ENCODE measurements at regions not wholly inside any gene's neighbourhood (a gene's known extent, or its start where the extent isn't known, plus 50 kb on each side); places are given as distances from the start of the nearest gene placed in this dataset.

- peaks cover 0 to 12% (median 8%) of the 10 kb centered on the region in 4 donors for H3K4me1 ChIP-seq
- TF ChIP-seq POLR2A (IDR thresholded peaks at IDR 0.05; ENCODE audit: low read depth) = no peak
- TF ChIP-seq EP300 (IDR thresholded peaks at IDR 0.05) = no peak
- H3K9me3 ChIP-seq = peaks cover 0 to 2% (median 0%) of the 10 kb centered on the region in 4 donors
- H3K27me3 ChIP-seq = no peaks in the 10 kb centered on the region
- no peak for DNase-seq (ENCODE audit: extremely low spot score)
- intact Hi-C loops (cut with DNase I) = no loop called here
- H3K27ac ChIP-seq (replicated peaks in 1 of 4) = no peak overlapping the region
- no peaks in the 10 kb centered on the region for H3K36me3 ChIP-seq
- H3K4me3 ChIP-seq = no peak overlapping the region
- WGBS = 85% methylated on average over 3 of the region's 3 CpGs
These were observed 172.0 kb downstream of the DLEU7 start for GRCh38 chr13:50671497-50671850.

GRCh38 chr13:50672025-50672424, 171.5 kb downstream of the DLEU7 start:
- no peaks in the 10 kb centered on the region for H3K9me3 ChIP-seq
- H3K27ac ChIP-seq (replicated peaks in 1 of 4) = no peak overlapping the region
- TF ChIP-seq EP300 (IDR thresholded peaks at IDR 0.05) (no peak), POLR2AphosphoS5 (IDR thresholded peaks at IDR 0.05) (no peak), CTCF (IDR thresholded peaks at IDR 0.05) (no peak)
- H3K4me3 ChIP-seq = no peak overlapping the region
- H3K4me1 ChIP-seq = peaks cover 0 to 17% (median 12%) of the 10 kb centered on the region in 4 donors
- H3K27me3 ChIP-seq = no peaks in the 10 kb centered on the region
- H3K36me3 ChIP-seq = no peaks in the 10 kb centered on the region
- intact Hi-C loops (cut with DNase I) = no loop called here
- DNase-seq (ENCODE audit: extremely low spot score) = no peak

GRCh38 chr13:50675651-50676050, 167.8 kb downstream of the DLEU7 start:
- Histone ChIP-seq H3K4me3 (no peak overlapping the region), H3K4me1 (peaks cover 0 to 20% (median 13%) of the 10 kb centered on the region in 4 donors)

GRCh38 chr13:50676602-50677001, 166.9 kb downstream of the DLEU7 start:
- Histone ChIP-seq H3K27ac (replicated peaks in 1 of 4) (no peak overlapping the region), H3K9me3 (no peaks in the 10 kb centered on the region), H3K36me3 (no peaks in the 10 kb centered on the region), H3K4me1 (peaks cover 0 to 20% (median 13%) of the 10 kb centered on the region in 4 donors), H3K27me3 (no peaks in the 10 kb centered on the region), H3K4me3 (no peak overlapping the region)
- peak; percentile 45 for DNase-seq (ENCODE audit: extremely low spot score)
- WGBS = 63% methylated on average over 1 of the region's 1 CpG
- intact Hi-C loops (cut with DNase I) = no loop called here
- TF ChIP-seq POLR2A (IDR thresholded peaks at IDR 0.05; ENCODE audit: low read depth) (no peak), EP300 (IDR thresholded peaks at IDR 0.05) (no peak), CTCF (IDR thresholded peaks at IDR 0.05) (no peak), POLR2AphosphoS5 (IDR thresholded peaks at IDR 0.05) (no peak)

More at GRCh38 chr13:50675651-50676050, 167.8 kb downstream of the DLEU7 start:
- Histone ChIP-seq H3K9me3 (no peaks in the 10 kb centered on the region), H3K27ac (replicated peaks in 1 of 4) (no peak overlapping the region), H3K36me3 (no peaks in the 10 kb centered on the region), H3K27me3 (no peaks in the 10 kb centered on the region)
- intact Hi-C loops (cut with DNase I) = no loop called here
- TF ChIP-seq POLR2AphosphoS5 (IDR thresholded peaks at IDR 0.05) (no peak), EP300 (IDR thresholded peaks at IDR 0.05) (no peak), POLR2A (IDR thresholded peaks at IDR 0.05; ENCODE audit: low read depth) (no peak), CTCF (IDR thresholded peaks at IDR 0.05) (no peak)
- WGBS = 78% methylated on average over 4 of the region's 4 CpGs
- DNase-seq (ENCODE audit: extremely low spot score) = peak; percentile 39

- DNase-seq (ENCODE audit: extremely low spot score) = peak; percentile 34
- Histone ChIP-seq H3K27me3 (no peaks in the 10 kb centered on the region), H3K4me3 (no peak overlapping the region), H3K9me3 (no peaks in the 10 kb centered on the region), H3K36me3 (no peaks in the 10 kb centered on the region), H3K27ac (replicated peaks in 1 of 4) (no peak overlapping the region), H3K4me1 (peaks cover 0 to 20% (median 13%) of the 10 kb centered on the region in 4 donors)
- WGBS = 89% methylated on average over 5 of the region's 5 CpGs
- TF ChIP-seq POLR2AphosphoS5 (IDR thresholded peaks at IDR 0.05) = no peak
- intact Hi-C loops (cut with DNase I) = no loop called here
These were observed 166.2 kb downstream of the DLEU7 start for GRCh38 chr13:50677258-50677657.

All from esophagus muscularis mucosa (tissue), 4 donors.